ENCODE measurements at regions not wholly inside any gene's neighbourhood (a gene's known extent, or its start where the extent isn't known, plus 50 kb on each side); places are given as distances from the start of the nearest gene placed in this dataset.

DNA sequence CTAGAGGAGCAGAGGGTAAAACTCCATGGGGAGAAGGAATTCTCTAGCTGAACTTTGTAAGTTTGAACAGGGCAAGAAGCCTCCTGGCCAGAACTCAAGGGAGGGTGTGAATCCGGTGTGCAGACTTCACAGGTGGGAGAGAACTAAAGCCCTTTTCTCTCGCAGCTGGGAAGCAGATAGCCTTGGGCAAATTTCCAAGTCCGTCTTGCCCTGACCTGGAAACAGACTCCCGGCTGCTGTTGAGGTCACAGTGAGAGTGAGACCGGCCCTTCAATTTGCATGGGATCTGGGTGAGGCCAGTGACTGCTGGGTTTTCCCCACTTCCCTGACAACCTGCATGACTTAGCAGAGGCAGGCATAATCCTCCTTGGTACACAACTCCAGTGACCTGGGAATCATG lies 94.5 kb upstream of the ZNF827 start:
- intact Hi-C loops (cut with DNase I) = no loop called here
- no peak for DNase-seq (ENCODE audit: low spot score)

DNA sequence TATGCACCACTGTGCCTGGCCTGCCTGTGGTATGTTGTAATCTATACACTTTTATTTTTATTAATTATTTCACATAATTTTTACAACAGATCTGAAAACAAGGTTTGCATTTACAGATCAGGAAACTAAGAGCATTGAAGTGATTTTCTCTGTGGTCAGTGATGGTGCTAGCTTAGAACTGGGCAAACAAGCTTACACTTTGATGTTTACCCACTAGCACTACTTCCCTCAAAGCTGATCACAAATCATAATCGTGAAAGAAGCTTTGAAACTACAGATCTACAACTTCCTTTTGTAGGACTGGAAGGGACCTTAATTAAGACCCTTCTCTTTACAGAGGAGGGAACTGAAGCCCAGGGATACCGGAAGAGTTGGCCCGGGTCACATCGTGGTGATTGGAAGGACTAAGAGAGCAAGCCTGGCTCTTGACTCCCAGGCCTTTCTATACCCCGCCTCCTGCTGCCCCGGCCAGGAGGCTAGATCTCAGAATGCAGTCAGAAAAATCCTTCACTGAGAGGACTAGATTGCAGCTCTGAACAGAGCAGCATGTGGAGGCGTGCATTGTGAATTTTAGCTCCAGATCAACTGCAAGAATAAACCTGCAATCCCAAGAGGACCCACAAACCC lies 93.7 kb upstream of the ZNF827 start:
- DNase-seq (ENCODE audit: low spot score) = no peak
- intact Hi-C loops (cut with DNase I) = no loop called here

- no peak for DNase-seq (ENCODE audit: low spot score)
- intact Hi-C loops (cut with DNase I) = no loop called here
Observed at GRCh38 chr4:146029939-146030710, 91.5 kb upstream of the ZNF827 start.

DNA sequence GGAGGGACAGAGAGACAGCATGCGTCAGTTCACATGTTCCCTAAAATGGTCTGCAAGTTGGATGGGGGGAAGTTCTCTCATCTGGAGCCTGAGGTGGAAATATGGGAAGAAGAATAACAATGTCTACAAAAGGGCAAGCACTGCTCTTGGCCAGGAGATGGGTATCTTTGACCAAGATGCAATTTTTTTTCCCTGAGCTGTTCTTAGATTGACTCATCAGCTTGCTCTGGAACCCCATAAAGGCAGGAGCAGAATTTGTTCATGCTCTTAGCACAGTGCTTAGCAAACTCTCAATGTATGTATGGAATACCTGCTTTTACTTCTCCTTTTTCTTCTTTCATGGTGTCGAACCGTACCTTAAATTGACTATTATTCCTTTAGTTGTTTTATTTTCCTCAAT lies 90.5 kb upstream of the ZNF827 start:
- intact Hi-C loops (cut with DNase I) = no loop called here
- DNase-seq (ENCODE audit: low spot score) = no peak

GRCh38 chr4:146027761-146028160 lies 89.1 kb upstream of the ZNF827 start:
- intact Hi-C loops (cut with DNase I) = no loop called here
- DNase-seq (ENCODE audit: low spot score) = no peak

DNA sequence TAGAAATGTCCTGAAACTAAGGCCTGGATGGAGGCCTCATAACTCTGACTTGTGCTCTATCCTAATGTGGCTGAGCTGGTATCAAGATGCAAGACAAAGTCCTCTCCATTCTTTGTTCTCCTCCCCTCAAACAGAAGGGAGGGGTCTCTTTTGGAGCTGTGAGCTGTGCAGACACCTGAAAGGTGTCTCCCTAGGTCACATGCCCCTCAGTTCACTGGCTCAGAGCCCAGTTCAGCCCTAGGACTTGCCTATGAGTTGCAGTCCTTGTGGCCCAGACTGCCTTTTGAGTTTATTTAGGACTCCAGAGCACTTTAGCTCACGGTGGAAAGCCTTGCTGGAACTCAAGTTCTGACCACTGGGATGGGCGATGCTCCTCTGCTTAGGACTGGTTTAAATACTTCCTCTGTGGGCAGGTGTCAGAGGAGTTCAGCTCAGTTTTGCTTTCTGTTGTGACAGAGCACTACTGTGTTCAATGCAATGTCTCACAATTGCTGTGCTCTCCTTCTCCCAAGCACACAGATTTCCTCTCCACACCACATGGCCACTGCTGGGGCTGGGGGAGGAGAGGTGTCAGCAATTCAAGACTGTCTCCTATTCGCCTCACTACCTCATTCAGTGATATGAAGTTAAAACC lies 84.8 kb upstream of the ZNF827 start:
- DNase-seq (ENCODE audit: low spot score) = no peak
- intact Hi-C loops (cut with DNase I) = no loop called here

- intact Hi-C loops (cut with DNase I) = no loop called here
- DNase-seq (ENCODE audit: low spot score) = no peak
Observed at GRCh38 chr4:146022541-146022940, 83.9 kb upstream of the ZNF827 start.

DNA sequence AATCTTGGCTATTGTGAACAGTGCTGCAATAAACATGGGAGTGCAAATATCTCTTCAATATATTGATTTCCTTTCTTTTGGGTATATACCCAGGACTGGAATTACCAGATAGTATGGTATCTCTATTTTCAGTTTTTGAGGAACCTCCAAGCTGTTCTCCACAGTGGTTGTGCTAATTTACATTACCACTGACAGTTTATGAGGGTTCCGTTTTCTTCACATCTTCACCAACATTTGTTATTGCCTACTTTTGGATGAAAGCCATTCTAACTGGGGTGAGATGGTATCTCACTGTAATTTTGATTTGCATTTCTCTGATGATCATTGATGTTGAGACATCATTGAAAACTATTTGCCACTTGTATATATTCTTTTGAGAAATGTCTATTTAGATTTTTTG lies 79.6 kb upstream of the ZNF827 start:
- no peak for DNase-seq (ENCODE audit: low spot score)
- intact Hi-C loops (cut with DNase I) = no loop called here

- no peak for DNase-seq (ENCODE audit: low spot score)
- intact Hi-C loops (cut with DNase I) = no loop called here
Observed at GRCh38 chr4:146004730-146005129, 66.1 kb upstream of the ZNF827 start.

DNA sequence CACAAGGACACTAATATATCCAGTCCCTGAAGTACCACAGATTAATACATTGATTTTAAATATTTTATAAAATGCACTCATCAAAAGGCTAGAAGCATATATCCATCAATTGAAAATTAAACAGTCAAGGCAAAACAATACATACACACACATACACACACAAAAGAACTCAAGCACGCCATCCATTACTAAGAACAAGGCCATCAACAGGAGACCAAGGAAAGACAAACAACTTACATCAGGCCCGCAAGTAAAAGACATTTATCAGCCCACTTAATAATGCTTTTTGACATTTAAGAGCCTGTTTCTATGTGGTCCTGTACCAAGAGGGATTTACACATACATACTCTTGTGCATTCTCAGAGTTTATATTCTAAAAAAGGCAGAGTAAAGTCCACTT lies 50.0 kb upstream of the ZNF827 start:
- intact Hi-C loops (cut with DNase I) = no loop called here
- no peak for DNase-seq (ENCODE audit: low spot score)
